K562 (cell line): ENCODE measurements at regions not wholly inside any gene's neighbourhood (a gene's known extent, or its start where the extent isn't known, plus 50 kb on each side); places are given as distances from the start of the nearest gene placed in this dataset.

ENCODE experiments used
- CREB1 ChIP-seq, 2 experiments: sonication (generic) in 1 of 2; formaldehyde crosslinking in 1 of 2; IDR thresholded peaks; 2 replicates each; pipeline versions ENCODE4 v1.6.1 to v1.8.0; 2012 to 2022; ENCODE audit warnings: inconsistent platforms in 1 of 2, mild to moderate bottlenecking in 1 of 2, missing genetic modification reagents in 1 of 2, moderate library complexity in 1 of 2
- EZH2 ChIP-seq: IDR thresholded peaks from 2 replicates; pipeline ENCODE4 v1.6.1; 2012; ENCODE audit warnings: low read depth, mild to moderate bottlenecking, inconsistent platforms, low read length, borderline replicate concordance
- FOXJ3 ChIP-seq: sonication (generic); formaldehyde crosslinking; IDR thresholded peaks from 2 replicates; pipeline ENCODE4 v1.4.0; 2020; ENCODE audit warnings: mild to moderate bottlenecking, missing genetic modification reagents
- ZNF431 ChIP-seq: sonication (generic); formaldehyde crosslinking; IDR thresholded peaks from 2 replicates; pipeline ENCODE4 v1.8.0; 2022; ENCODE audit warnings: mild to moderate bottlenecking, missing genetic modification reagents

- TF ChIP-seq ZNF431 (CRISPR knock-in tag) (no peak), EZH2 (peak; percentile 81; the same call in 1 of the 2 replicates), CREB1 (IDR thresholded peaks at IDR 0.05) (peak; percentile 87), CREB1 (CRISPR knock-in tag; IDR thresholded peaks at IDR 0.05) (peak; percentile 41; the same call in 1 of the 2 replicates), FOXJ3 (CRISPR knock-in tag) (no peak)
Observed at GRCh38 chr6:16031278-16031981, 97.5 kb upstream of the MYLIP start.
